Activated T-helper 1 cell treated with anti-CD3 and anti-CD28 coated beads, Interleukin-12 subunit alpha, Interleukin-12 subunit beta, Interleukin-2, Interleukin-4 antibody, amounts not matched to agents 30 ng/mL and 10 ng/mL and 1 ng/mL, durations not matched to agents 14 hours and 24 hours and 36 hours (primary cell): ENCODE measurements at regions not wholly inside any gene's neighbourhood (a gene's known extent, or its start where the extent isn't known, plus 50 kb on each side); places are given as distances from the start of the nearest gene placed in this dataset.
"Not testable (repeated sequence)": the region's sequence is repeated elsewhere in the genome, so short reads cannot be mapped to it uniquely, and the experiment has no call there.

Experiments used
- DNase-seq: peaks from one replicate; pipeline ENCODE4 v3.0.0; 2021; ENCODE audit warnings: low spot score
- H3K27ac Mint-ChIP-seq: one replicate; pipeline ENCODE4 v1.8.0; 2021; ENCODE audit warnings: mild to moderate bottlenecking, mixed read lengths
- H3K27me3 Mint-ChIP-seq: one replicate; pipeline ENCODE4 v1.8.0; 2022; ENCODE audit warnings: mild to moderate bottlenecking, moderate library complexity, mixed read lengths; ENCODE audit not compliant: insufficient read depth
- H3K36me3 Mint-ChIP-seq: one replicate; pipeline ENCODE4 v1.8.0; 2021; ENCODE audit warnings: low read depth, mixed read lengths
- H3K4me1 Mint-ChIP-seq: one replicate; pipeline ENCODE4 v1.8.0; 2021; ENCODE audit warnings: low read depth, mixed read lengths
- H3K4me3 Mint-ChIP-seq: one replicate; pipeline ENCODE4 v1.8.0; 2021; ENCODE audit warnings: mild to moderate bottlenecking, moderate library complexity, mixed read lengths
- H3K9me3 Mint-ChIP-seq: one replicate; pipeline ENCODE4 v1.8.0; 2021; ENCODE audit warnings: mixed read lengths
- intact Hi-C: fragments of 100-400 bp; cut with micrococcal nuclease; formaldehyde crosslinking; loops from one replicate; pipeline ENCODE4 v1.15.1; 2024

GRCh38 chr13:87821512-87821911, 150.3 kb downstream of the SLITRK5 start:
- no peaks in the 10 kb centered on the region for H3K36me3 Mint-ChIP-seq
- no peak overlapping the region for H3K27ac Mint-ChIP-seq
- no peak overlapping the region for H3K4me3 Mint-ChIP-seq
- intact Hi-C loops, result no loop called here
- H3K27me3 Mint-ChIP-seq, result no peaks in the 10 kb centered on the region
- H3K4me1 Mint-ChIP-seq, result no peaks in the 10 kb centered on the region
- H3K9me3 Mint-ChIP-seq, result no peaks in the 10 kb centered on the region
- DNase-seq, result no peak

DNA sequence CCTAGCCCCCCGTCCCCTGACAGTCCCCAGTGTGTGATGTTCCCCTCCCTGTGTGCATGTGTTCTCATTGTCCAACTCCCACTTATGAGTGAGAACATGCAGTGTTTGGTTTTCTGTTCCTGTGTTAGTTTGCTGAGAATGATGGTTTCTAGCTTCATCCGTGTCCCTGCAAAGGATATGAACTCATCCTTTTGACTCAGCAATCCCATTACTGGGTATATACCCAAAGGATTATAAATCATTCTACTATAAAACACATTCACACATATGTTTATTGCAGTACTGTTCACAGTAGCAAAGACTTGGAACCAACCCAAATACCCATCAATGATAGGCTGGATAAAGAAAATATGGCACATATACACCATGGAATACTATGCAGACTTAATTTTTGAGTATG, 155.1 kb downstream of the SLITRK5 start:
- H3K4me1 Mint-ChIP-seq, intact Hi-C loops, H3K36me3 Mint-ChIP-seq, H3K27ac Mint-ChIP-seq, DNase-seq, H3K4me3 Mint-ChIP-seq, H3K9me3 Mint-ChIP-seq, H3K27me3 Mint-ChIP-seq: not testable (repeated sequence)

GRCh38 chr13:87827479-87827878, 156.3 kb downstream of the SLITRK5 start:
- no peaks in the 10 kb centered on the region for H3K4me1 Mint-ChIP-seq
- H3K9me3 Mint-ChIP-seq, result peaks cover 3% of the 10 kb centered on the region

DNA sequence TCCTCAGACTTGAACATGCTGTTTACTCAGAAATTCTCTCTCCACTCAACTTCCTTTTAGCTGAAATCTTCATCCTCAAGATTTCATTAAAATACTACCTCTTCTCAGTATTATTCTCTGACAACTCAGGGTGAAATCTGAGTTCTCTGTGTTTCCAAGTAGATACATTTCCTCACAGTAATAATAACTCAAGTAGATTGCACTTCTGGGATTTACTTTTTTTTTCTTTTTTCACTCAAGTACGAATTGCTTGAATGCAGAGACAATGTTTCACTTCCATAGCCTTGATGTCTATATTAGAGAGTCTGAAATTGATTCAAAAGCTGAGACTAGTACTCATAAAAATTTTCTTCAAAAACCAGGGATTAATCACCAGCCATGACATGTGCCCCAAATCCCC, 166.4 kb downstream of the SLITRK5 start:
- no peaks in the 10 kb centered on the region for H3K4me1 Mint-ChIP-seq
- H3K9me3 Mint-ChIP-seq, result no peaks in the 10 kb centered on the region
- H3K4me3 Mint-ChIP-seq, result no peak overlapping the region
- no peak overlapping the region for H3K27ac Mint-ChIP-seq
- DNase-seq, result no peak
- H3K27me3 Mint-ChIP-seq, result no peaks in the 10 kb centered on the region
- intact Hi-C loops, result no loop called here
- H3K36me3 Mint-ChIP-seq, result no peaks in the 10 kb centered on the region

More at GRCh38 chr13:87827479-87827878, 156.3 kb downstream of the SLITRK5 start:
- H3K27ac Mint-ChIP-seq, result no peak overlapping the region
- no peaks in the 10 kb centered on the region for H3K27me3 Mint-ChIP-seq
- no peak for DNase-seq
- H3K36me3 Mint-ChIP-seq, result no peaks in the 10 kb centered on the region
- no peak overlapping the region for H3K4me3 Mint-ChIP-seq
- intact Hi-C loops, result no loop called here

DNA sequence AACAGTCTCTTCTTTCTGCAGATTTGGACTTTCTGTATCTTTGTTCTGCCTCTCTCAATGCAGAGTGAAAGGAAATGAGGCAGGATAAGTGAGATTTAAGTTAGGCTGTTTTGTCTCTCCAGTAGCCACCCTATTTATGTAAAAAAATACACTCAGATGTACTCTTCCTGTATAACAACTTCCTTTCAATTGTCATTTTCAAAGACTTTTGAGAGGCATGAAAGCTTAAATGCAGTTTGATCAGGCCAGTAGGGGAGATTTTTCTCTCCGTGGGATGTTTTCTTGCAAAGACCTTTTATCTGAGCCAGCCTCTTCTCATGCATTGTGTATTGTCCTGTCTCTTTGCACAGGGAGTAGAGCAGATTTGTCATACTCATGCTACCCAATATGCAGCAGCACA, 166.8 kb downstream of the SLITRK5 start:
- Mint-ChIP-seq H3K4me1 (no peaks in the 10 kb centered on the region), H3K9me3 (no peaks in the 10 kb centered on the region), H3K36me3 (no peaks in the 10 kb centered on the region), H3K27ac (no peak overlapping the region), H3K27me3 (no peaks in the 10 kb centered on the region), H3K4me3 (no peak overlapping the region)
- DNase-seq, result no peak
- intact Hi-C loops, result no loop called here

- H3K27me3 Mint-ChIP-seq, result no peaks in the 10 kb centered on the region
Observed at GRCh38 chr13:87851410-87851809, 180.2 kb downstream of the SLITRK5 start.

DNA sequence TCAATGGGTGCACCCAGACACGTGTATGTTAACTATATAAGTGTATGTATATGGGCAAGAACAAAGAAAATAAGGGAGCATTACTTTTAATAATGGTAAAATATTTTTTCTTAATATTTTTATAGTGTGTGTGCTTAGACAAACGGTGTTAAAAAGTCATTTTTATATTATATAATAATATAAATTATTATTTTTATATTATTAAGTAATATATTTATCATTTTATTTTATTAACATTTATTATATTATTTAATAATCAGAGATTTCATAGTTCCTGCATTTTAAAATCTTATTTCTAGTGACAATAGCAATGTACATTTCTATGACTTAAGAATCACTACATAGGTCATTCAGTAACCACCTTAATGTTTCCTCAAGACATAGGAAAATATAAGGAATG, 184.4 kb downstream of the SLITRK5 start:
- no peaks in the 10 kb centered on the region for H3K4me1 Mint-ChIP-seq
- H3K36me3 Mint-ChIP-seq, result no peaks in the 10 kb centered on the region
- H3K27me3 Mint-ChIP-seq, result no peaks in the 10 kb centered on the region
- no peak overlapping the region for H3K4me3 Mint-ChIP-seq
- H3K27ac Mint-ChIP-seq, result no peak overlapping the region
- no peak for DNase-seq
- peaks cover 31% of the 10 kb centered on the region for H3K9me3 Mint-ChIP-seq
- intact Hi-C loops, result no loop called here

More at GRCh38 chr13:87851410-87851809, 180.2 kb downstream of the SLITRK5 start:
- Mint-ChIP-seq H3K36me3 (no peaks in the 10 kb centered on the region), H3K4me1 (no peaks in the 10 kb centered on the region), H3K4me3 (no peak overlapping the region), H3K27ac (no peak overlapping the region), H3K9me3 (peaks cover 26% of the 10 kb centered on the region)
- DNase-seq, result no peak
- intact Hi-C loops, result no loop called here

DNA sequence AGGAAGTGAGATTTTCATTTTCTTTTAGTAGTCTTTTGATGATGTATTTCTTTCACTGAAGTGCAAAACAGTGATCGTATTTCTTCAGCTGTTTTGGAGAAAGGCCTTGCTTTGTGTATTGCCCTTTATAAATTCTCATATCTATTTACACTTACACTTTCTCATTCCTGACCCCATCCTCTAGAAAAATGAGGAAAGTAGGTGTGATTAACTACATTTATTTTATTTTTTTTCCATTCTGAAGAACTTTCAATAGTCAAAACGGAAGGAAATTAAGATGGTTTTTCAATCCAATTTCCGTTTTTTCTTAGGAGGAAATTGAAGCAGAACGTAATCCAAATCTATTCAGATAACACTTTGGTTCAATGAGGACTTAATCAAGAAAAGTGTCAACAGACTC, 188.1 kb downstream of the SLITRK5 start:
- H3K4me3 Mint-ChIP-seq, result no peak overlapping the region
- peaks cover 12% of the 10 kb centered on the region for H3K9me3 Mint-ChIP-seq
- H3K4me1 Mint-ChIP-seq, result no peaks in the 10 kb centered on the region
- no peaks in the 10 kb centered on the region for H3K36me3 Mint-ChIP-seq
- no peaks in the 10 kb centered on the region for H3K27me3 Mint-ChIP-seq
- H3K27ac Mint-ChIP-seq, result no peak overlapping the region
- intact Hi-C loops, result no loop called here
- DNase-seq, result no peak

DNA sequence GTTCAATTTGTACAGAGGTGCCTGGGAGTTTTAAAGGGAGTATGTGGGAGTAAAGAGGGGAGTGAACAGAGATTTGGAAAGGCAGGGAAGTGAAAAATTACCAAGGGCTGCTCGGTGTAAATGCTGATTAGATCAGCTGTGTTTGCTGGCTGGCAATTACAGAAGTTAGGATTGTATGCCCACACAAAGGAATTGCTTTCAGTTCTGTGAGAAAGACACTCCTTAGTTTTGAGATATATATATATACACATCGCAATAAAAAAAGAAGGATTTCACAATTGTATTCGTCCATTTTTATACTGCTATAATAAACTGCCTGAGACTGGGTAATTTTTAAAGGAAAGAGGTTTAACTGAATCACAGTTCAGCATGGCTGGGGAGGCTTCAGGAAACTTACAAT, 196.3 kb downstream of the SLITRK5 start:
- H3K9me3 Mint-ChIP-seq, result peaks cover 3% of the 10 kb centered on the region
- intact Hi-C loops, result no loop called here
- H3K4me1 Mint-ChIP-seq, result no peaks in the 10 kb centered on the region
- no peak overlapping the region for H3K4me3 Mint-ChIP-seq
- no peak overlapping the region for H3K27ac Mint-ChIP-seq
- no peaks in the 10 kb centered on the region for H3K36me3 Mint-ChIP-seq
- H3K27me3 Mint-ChIP-seq, result no peaks in the 10 kb centered on the region
- no peak for DNase-seq

DNA sequence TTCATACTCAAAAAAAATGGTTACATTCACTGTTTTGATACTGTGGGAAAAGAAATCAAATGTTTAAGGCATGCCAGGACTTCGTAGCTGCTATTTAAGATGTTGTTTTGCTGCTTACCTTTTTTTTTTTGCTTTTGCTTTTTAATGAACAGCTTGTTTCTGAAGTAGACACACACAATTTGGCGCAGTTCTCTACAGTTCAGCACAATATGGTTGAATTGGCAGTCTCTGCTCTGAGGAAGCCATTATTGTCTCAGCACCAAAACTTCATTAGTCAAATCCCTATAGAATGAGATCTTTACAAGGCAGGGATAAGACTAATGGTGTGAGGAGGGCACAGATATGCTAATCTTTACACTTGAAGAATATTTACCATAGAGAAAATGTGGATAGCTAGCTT, 197.6 kb downstream of the SLITRK5 start:
- Mint-ChIP-seq H3K9me3 (no peaks in the 10 kb centered on the region), H3K4me3 (no peak overlapping the region), H3K27me3 (no peaks in the 10 kb centered on the region), H3K36me3 (no peaks in the 10 kb centered on the region), H3K27ac (no peak overlapping the region), H3K4me1 (no peaks in the 10 kb centered on the region)
- no peak for DNase-seq
- intact Hi-C loops, result no loop called here

GRCh38 chr13:87872813-87873212, 201.6 kb downstream of the SLITRK5 start:
- Mint-ChIP-seq H3K4me1 (no peaks in the 10 kb centered on the region), H3K27me3 (no peaks in the 10 kb centered on the region), H3K27ac (no peak overlapping the region), H3K4me3 (no peak overlapping the region), H3K9me3 (no peaks in the 10 kb centered on the region), H3K36me3 (no peaks in the 10 kb centered on the region)
- intact Hi-C loops, result no loop called here
- DNase-seq, result no peak

GRCh38 chr13:87877477-87877876, 206.3 kb downstream of the SLITRK5 start:
- Mint-ChIP-seq H3K36me3 (no peaks in the 10 kb centered on the region), H3K4me3 (no peak overlapping the region), H3K27me3 (no peaks in the 10 kb centered on the region), H3K4me1 (no peaks in the 10 kb centered on the region), H3K27ac (no peak overlapping the region), H3K9me3 (no peaks in the 10 kb centered on the region)
- DNase-seq, result no peak
- intact Hi-C loops, result no loop called here

- no peak for DNase-seq
- H3K4me1 Mint-ChIP-seq, result no peaks in the 10 kb centered on the region
- peaks cover 3% of the 10 kb centered on the region for H3K9me3 Mint-ChIP-seq
- H3K27me3 Mint-ChIP-seq, result no peaks in the 10 kb centered on the region
- no peaks in the 10 kb centered on the region for H3K36me3 Mint-ChIP-seq
- intact Hi-C loops, result no loop called here
- H3K27ac Mint-ChIP-seq, result no peak overlapping the region
- H3K4me3 Mint-ChIP-seq, result no peak overlapping the region
Observed at GRCh38 chr13:87878706-87879105, 207.5 kb downstream of the SLITRK5 start.

DNA sequence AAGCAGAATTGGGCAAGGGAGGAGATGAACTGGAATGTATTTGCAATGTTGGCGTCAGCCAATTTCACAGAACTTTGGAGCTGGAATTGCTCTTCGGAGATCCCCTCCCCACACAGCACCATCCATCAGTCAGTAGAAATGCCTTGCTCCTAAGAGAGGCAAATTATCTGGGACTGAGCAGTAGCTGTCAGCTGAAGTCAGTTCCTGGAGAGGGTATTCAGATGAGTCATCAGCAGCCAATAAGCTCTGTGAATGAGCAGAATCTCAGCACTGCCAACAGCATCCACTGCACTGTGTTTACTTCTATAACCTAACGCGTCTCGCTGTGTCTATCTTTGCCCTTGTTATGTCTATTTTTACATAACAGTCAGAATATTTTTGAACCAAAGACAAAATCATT, 213.7 kb downstream of the SLITRK5 start:
- no peak overlapping the region for H3K4me3 Mint-ChIP-seq
- intact Hi-C loops, result no loop called here
- no peak overlapping the region for H3K27ac Mint-ChIP-seq
- H3K27me3 Mint-ChIP-seq, result no peaks in the 10 kb centered on the region
- no peak for DNase-seq
- H3K4me1 Mint-ChIP-seq, result no peaks in the 10 kb centered on the region
- no peaks in the 10 kb centered on the region for H3K36me3 Mint-ChIP-seq
- peaks cover 3% of the 10 kb centered on the region for H3K9me3 Mint-ChIP-seq
